ENCODE measurements at regions not wholly inside any gene's neighbourhood (a gene's known extent, or its start where the extent isn't known, plus 50 kb on each side); places are given as distances from the start of the nearest gene placed in this dataset.

- no peak for TF ChIP-seq CTCF (IDR thresholded peaks at IDR 0.05)
- no peak for TF ChIP-seq POLR2AphosphoS5 (IDR thresholded peaks at IDR 0.05)
Observed at GRCh38 chr2:136282251-136282650, 164.3 kb upstream of the CXCR4 start.
